22Rv1 (cell line): ENCODE measurements at regions not wholly inside any gene's neighbourhood (a gene's known extent, or its start where the extent isn't known, plus 50 kb on each side); places are given as distances from the start of the nearest gene placed in this dataset.

ENCODE experiments used
- H3K27ac ChIP-seq: fragments of 450-650 bp; 2 replicates; pipeline ENCODE4 v1.5.1; 2017
- CTCF ChIP-seq: fragments of 450-650 bp; IDR thresholded peaks from 2 replicates; pipeline ENCODE4 v1.5.1; 2017; ENCODE audit warnings: mild to moderate bottlenecking
- ZFX ChIP-seq: fragments of 450-650 bp; IDR thresholded peaks from 2 replicates; pipeline ENCODE4 v1.6.1; 2017; ENCODE audit warnings: antibody characterized with exemption, borderline replicate concordance

- TF ChIP-seq ZFX, result no peak
- H3K27ac ChIP-seq, result no peak overlapping the region
These were observed 198.9 kb downstream of the TTLL7 start for GRCh38 chr1:83800066-83800465.

GRCh38 chr1:83799594-83799993 is 199.3 kb downstream of the TTLL7 start:
- H3K27ac ChIP-seq, result peak overlapping the region; percentile 59; the same call in 1 of the 2 replicates

GRCh38 chr1:83798965-83799364 is 200.0 kb downstream of the TTLL7 start:
- no peak for TF ChIP-seq CTCF
- TF ChIP-seq ZFX, result no peak
- H3K27ac ChIP-seq, result peak overlapping the region; percentile 59

More at GRCh38 chr1:83799594-83799993, 199.3 kb downstream of the TTLL7 start:
- TF ChIP-seq ZFX (no peak), CTCF (no peak)

GRCh38 chr1:83796409-83796808 is 202.5 kb downstream of the TTLL7 start:
- H3K27ac ChIP-seq, result no peak overlapping the region
- TF ChIP-seq ZFX, result no peak
- no peak for TF ChIP-seq CTCF

GRCh38 chr1:83794384-83794783 is 204.5 kb downstream of the TTLL7 start:
- no peak for TF ChIP-seq ZFX
- TF ChIP-seq CTCF, result no peak
- H3K27ac ChIP-seq, result no peak overlapping the region

GRCh38 chr1:83791821-83792437 is 207.0 kb downstream of the TTLL7 start:
- no peak overlapping the region for H3K27ac ChIP-seq
- TF ChIP-seq CTCF, result no peak
- no peak for TF ChIP-seq ZFX

- H3K27ac ChIP-seq, result no peak overlapping the region
- TF ChIP-seq ZFX, result no peak
- TF ChIP-seq CTCF, result no peak
These were observed 208.5 kb downstream of the TTLL7 start for GRCh38 chr1:83790446-83790845.

GRCh38 chr1:83787246-83787998 is 211.5 kb downstream of the TTLL7 start:
- TF ChIP-seq ZFX (no peak), CTCF (no peak)
- no peak overlapping the region for H3K27ac ChIP-seq
